Progenitor cell of endocrine pancreas (in vitro differentiated cells): ENCODE measurements at regions not wholly inside any gene's neighbourhood (a gene's known extent, or its start where the extent isn't known, plus 50 kb on each side); places are given as distances from the start of the nearest gene placed in this dataset.

Experiments used
- DNase-seq: peaks from one replicate; pipeline ENCODE4 v3.0.0; 2021; ENCODE audit warnings: low spot score; ENCODE audit not compliant: unreplicated experiment
- H3K27ac Mint-ChIP-seq: 2 replicates; pipeline ENCODE4 v1.8.0; 2021; ENCODE audit warnings: mild to moderate bottlenecking, moderate library complexity, mixed read lengths
- H3K27me3 Mint-ChIP-seq: 2 replicates; pipeline ENCODE4 v1.8.0; 2021; ENCODE audit warnings: mixed read lengths
- H3K36me3 Mint-ChIP-seq: 2 replicates; pipeline ENCODE4 v1.8.0; 2022; ENCODE audit warnings: mixed read lengths; ENCODE audit not compliant: insufficient read depth
- H3K4me1 Mint-ChIP-seq: 2 replicates; pipeline ENCODE4 v1.8.0; 2021; ENCODE audit warnings: low read depth, mixed read lengths
- H3K4me3 Mint-ChIP-seq: 2 replicates; pipeline ENCODE4 v1.8.0; 2021; ENCODE audit warnings: low read depth, mild to moderate bottlenecking, moderate library complexity, mixed read lengths
- H3K9me3 Mint-ChIP-seq: 2 replicates; pipeline ENCODE4 v1.8.0; 2021; ENCODE audit warnings: low read depth, mixed read lengths
- TF ChIP-seq, protein P1 (sequence below): fragments of 200-600 bp; sonication (generic); IDR thresholded peaks from one replicate; pipeline ENCODE4 v1.5.0; 2021; ENCODE audit warnings: antibody characterized with exemption, mild to moderate bottlenecking; ENCODE audit not compliant: unreplicated experiment

DNA sequence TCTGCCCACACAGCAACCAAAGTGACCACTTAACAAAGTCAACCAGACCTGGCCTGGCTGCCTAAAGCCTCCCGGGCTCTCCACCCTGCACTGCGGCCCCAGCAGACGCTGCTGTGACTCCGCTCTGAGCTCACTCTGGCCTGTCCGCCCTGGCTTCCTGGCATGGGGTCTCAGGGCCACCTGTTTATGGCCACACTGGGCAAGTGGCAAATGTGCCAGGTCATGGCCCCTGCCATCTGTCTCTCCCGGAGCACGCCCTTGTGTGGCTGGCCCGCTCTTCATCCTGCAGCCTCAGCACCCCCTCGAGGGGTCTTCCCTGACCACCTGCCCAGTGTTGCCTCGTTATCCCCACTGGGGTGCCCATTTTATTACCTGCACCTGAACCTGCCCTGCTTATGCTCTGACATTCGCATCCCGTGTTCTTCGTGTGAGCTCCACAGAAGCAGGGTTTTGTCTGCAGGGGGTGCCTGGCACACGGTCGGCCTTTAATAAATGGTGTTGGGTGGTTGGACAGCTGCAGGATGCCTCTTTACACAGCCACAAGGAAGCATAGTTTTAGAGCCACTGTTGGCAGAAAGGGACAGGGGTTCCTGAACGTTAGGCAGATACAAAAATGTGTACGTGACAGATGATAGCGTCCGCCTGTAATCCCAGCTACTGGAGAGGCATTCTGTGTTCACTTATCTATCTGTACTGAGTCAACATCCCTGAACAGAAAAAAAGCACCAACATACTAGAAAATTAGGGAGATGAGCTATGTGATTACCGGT lies 785.6 kb downstream of the TBC1D22A start:
- Mint-ChIP-seq H3K4me3 (no peak overlapping the region), H3K36me3 (peaks cover 1% of the 10 kb centered on the region), H3K27ac (no peak overlapping the region), H3K4me1 (no peaks in the 10 kb centered on the region), H3K9me3 (peaks cover 50% of the 10 kb centered on the region), H3K27me3 (no peaks in the 10 kb centered on the region)
- TF ChIP-seq, protein P1, sequence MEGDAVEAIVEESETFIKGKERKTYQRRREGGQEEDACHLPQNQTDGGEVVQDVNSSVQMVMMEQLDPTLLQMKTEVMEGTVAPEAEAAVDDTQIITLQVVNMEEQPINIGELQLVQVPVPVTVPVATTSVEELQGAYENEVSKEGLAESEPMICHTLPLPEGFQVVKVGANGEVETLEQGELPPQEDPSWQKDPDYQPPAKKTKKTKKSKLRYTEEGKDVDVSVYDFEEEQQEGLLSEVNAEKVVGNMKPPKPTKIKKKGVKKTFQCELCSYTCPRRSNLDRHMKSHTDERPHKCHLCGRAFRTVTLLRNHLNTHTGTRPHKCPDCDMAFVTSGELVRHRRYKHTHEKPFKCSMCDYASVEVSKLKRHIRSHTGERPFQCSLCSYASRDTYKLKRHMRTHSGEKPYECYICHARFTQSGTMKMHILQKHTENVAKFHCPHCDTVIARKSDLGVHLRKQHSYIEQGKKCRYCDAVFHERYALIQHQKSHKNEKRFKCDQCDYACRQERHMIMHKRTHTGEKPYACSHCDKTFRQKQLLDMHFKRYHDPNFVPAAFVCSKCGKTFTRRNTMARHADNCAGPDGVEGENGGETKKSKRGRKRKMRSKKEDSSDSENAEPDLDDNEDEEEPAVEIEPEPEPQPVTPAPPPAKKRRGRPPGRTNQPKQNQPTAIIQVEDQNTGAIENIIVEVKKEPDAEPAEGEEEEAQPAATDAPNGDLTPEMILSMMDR, result no peak
- no peak for DNase-seq

DNA sequence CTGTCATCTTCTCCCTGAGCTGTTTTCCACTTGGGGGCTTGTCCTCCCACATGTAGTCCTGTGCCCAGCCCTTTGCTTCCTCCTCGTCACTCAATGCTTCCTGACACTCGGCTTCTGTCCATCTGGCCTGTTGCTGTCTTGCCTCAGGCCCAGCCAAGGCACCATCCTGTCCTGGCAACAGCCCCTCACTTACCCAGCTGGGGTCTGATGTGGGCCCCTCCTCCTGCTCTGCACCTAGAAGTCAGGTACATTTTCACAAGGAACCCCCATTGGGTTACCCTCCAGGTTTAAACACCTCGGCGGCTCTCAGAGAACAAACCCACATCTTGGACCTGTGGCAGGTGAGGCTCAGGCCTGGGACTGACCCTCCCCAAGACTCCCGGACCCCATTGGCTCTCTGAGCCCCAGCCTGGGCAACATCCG lies 784.8 kb downstream of the TBC1D22A start:
- no peak overlapping the region for H3K27ac Mint-ChIP-seq

DNA sequence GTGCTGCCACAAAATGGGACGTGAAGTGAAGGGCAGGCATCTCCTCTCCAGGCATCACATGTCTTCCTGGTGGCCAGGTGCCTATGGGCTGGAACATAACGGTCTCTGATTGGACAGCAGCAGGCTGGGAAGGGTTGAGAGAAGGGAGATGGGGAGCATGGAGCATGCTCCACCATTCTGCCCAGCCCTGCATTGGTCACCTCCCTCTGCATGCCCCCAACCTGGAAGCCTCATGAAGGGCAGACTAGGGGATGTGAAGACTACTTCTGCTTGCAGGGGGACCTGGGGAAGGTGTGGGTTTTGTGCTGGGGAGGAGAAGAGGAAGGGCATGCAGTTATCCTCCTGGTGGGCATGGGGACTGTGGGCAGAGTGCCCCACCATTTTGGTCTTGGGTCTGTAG lies 782.2 kb downstream of the TBC1D22A start:
- no peak overlapping the region for H3K4me3 Mint-ChIP-seq
- peaks cover 53% of the 10 kb centered on the region for H3K9me3 Mint-ChIP-seq
- DNase-seq, result no peak
- H3K27ac Mint-ChIP-seq, result no peak overlapping the region
- TF ChIP-seq, protein P1, result no peak
- peaks cover 3% of the 10 kb centered on the region for H3K36me3 Mint-ChIP-seq
- H3K4me1 Mint-ChIP-seq, result no peaks in the 10 kb centered on the region
- no peaks in the 10 kb centered on the region for H3K27me3 Mint-ChIP-seq

More for the DNA sequence above, 784.8 kb downstream of the TBC1D22A start:
- DNase-seq, result no peak
- H3K27me3 Mint-ChIP-seq, result no peaks in the 10 kb centered on the region
- peaks cover 50% of the 10 kb centered on the region for H3K9me3 Mint-ChIP-seq
- no peaks in the 10 kb centered on the region for H3K36me3 Mint-ChIP-seq
- no peaks in the 10 kb centered on the region for H3K4me1 Mint-ChIP-seq
- TF ChIP-seq, protein P1, result no peak
- H3K4me3 Mint-ChIP-seq, result no peak overlapping the region

DNA sequence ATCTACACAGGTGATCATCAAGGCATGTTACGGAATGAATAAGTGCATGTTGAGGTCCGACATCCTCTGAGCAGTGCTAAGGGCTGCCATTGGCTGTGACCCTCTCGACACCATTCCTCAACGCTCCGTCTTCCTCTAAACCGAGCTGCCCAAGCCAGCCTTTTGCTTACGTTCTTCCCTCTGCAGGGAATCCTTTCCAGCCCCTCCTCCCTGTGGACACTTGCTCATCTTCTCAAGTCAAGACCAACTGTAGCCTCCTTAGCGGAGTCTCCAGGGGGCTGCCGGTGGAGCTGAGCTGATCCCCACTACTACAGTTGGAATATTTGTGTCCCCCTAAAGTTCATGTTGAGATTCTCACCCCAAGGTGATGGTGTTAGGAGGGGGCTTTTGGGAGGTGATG lies 781.0 kb downstream of the TBC1D22A start:
- TF ChIP-seq, protein P1, result no peak
- H3K4me1 Mint-ChIP-seq, result no peaks in the 10 kb centered on the region
- no peak overlapping the region for H3K4me3 Mint-ChIP-seq
- peaks cover 3% of the 10 kb centered on the region for H3K36me3 Mint-ChIP-seq
- no peak overlapping the region for H3K27ac Mint-ChIP-seq
- no peak for DNase-seq
- H3K9me3 Mint-ChIP-seq, result peaks cover 55% of the 10 kb centered on the region
- no peaks in the 10 kb centered on the region for H3K27me3 Mint-ChIP-seq

DNA sequence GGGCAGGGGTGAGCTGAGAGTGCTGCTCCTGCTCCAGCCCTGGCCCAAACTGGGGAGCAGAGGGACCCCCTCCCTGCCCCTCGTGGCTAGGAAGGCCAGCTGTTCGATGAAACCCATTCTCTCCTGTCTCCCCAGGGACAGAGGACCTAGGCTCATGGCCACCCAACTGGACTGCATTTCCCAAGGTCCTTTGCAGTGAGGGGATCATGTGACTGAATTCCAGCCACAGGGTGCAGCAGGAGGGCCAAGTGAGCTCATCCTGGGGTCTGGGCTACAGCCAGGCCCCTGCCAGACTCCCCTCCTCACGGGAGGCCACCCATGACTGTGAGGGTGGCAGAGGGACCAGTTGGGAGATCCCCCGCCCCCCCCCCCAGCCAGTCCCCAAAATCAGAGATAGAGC lies 777.6 kb downstream of the TBC1D22A start:
- no peak for DNase-seq
- Mint-ChIP-seq H3K4me3 (no peak overlapping the region), H3K36me3 (peaks cover 3% of the 10 kb centered on the region), H3K4me1 (no peaks in the 10 kb centered on the region), H3K27ac (no peak overlapping the region), H3K27me3 (no peaks in the 10 kb centered on the region), H3K9me3 (peaks cover 54% of the 10 kb centered on the region)
- TF ChIP-seq, protein P1, result no peak
